Muscle of back (tissue), 3 donors: ENCODE measurements at regions not wholly inside any gene's neighbourhood (a gene's known extent, or its start where the extent isn't known, plus 50 kb on each side); places are given as distances from the start of the nearest gene placed in this dataset.
"Not testable (repeated sequence)": the region's sequence is repeated elsewhere in the genome, so short reads cannot be mapped to it uniquely, and the experiment has no call there.

Source experiments
- DNase-seq, 3 donors: peaks; one replicate each; pipeline versions ENCODE4 v3.0.0 to v3.0.0-alpha.2; 2013

- DNase-seq = no peak
Measured at GRCh38 chr11:129503646-129504045, 128.0 kb downstream of the BARX2 start.

GRCh38 chr11:129505266-129505665 is 129.6 kb downstream of the BARX2 start:
- no peak for DNase-seq

GRCh38 chr11:129508163-129508562 is 132.5 kb downstream of the BARX2 start:
- no peak for DNase-seq

- DNase-seq = no peak
Measured at GRCh38 chr11:129528296-129528695, 152.6 kb downstream of the BARX2 start.

GRCh38 chr11:129530154-129530895 is 154.7 kb downstream of the BARX2 start:
- no peak for DNase-seq

GRCh38 chr11:129533395-129533794 is 157.7 kb downstream of the BARX2 start:
- DNase-seq = no peak

GRCh38 chr11:129536338-129536737 is 160.7 kb downstream of the BARX2 start:
- DNase-seq = no peak

GRCh38 chr11:129538323-129538722 is 162.7 kb downstream of the BARX2 start:
- DNase-seq = no peak

GRCh38 chr11:129543515-129544290 is 168.1 kb downstream of the BARX2 start:
- DNase-seq = no peak

GRCh38 chr11:129544691-129545090 is 169.0 kb downstream of the BARX2 start:
- DNase-seq = no peak

GRCh38 chr11:129546266-129546665 is 170.6 kb downstream of the BARX2 start:
- DNase-seq = no peak

GRCh38 chr11:129557421-129557820 is 181.8 kb downstream of the BARX2 start:
- no peak for DNase-seq

- no peak for DNase-seq
Measured at GRCh38 chr11:129569007-129569406, 193.4 kb downstream of the BARX2 start.

- DNase-seq = not testable (repeated sequence)
Measured at GRCh38 chr11:129572667-129573066, 197.0 kb downstream of the BARX2 start.

- no peak for DNase-seq
Measured at GRCh38 chr11:129573161-129573560, 197.5 kb downstream of the BARX2 start.

GRCh38 chr11:129574431-129574830 is 198.8 kb downstream of the BARX2 start:
- DNase-seq = no peak

- no peak for DNase-seq
Measured at GRCh38 chr11:129576652-129577051, 201.0 kb downstream of the BARX2 start.

GRCh38 chr11:129578006-129578405 is 202.4 kb downstream of the BARX2 start:
- no peak for DNase-seq

GRCh38 chr11:129580278-129580677 is 204.6 kb downstream of the BARX2 start:
- no peak for DNase-seq

- DNase-seq = peak in 2 of 3 donors; percentile 1 to 47
Measured at GRCh38 chr11:129584316-129584715, 208.7 kb downstream of the BARX2 start.

- DNase-seq = no peak
Measured at GRCh38 chr11:129589190-129589860, 213.7 kb downstream of the BARX2 start.

GRCh38 chr11:129590030-129590752 is 214.5 kb downstream of the BARX2 start:
- no peak for DNase-seq
